HCT116 (cell line): ENCODE measurements at regions not wholly inside any gene's neighbourhood (a gene's known extent, or its start where the extent isn't known, plus 50 kb on each side); places are given as distances from the start of the nearest gene placed in this dataset.

Experiments used
- ATAC-seq: fragments of 200-7000 bp; cut with Tn5 transposase; 2 replicates; pipeline ENCODE4 v1.9.1; 2020; ENCODE audit warnings: mild to moderate bottlenecking, moderate library complexity
- BruUV-seq: library from RNA; stranded (reverse); fragments of 400-500 nt; replicated peaks from 2 replicates; lab custom pipeline; 2021; lab: Mats Ljungman, UMichigan
- CTCF ChIA-PET: fragments of 300-600 bp; sonication (Branson Sonifier 250); formaldehyde crosslinking; loops from one replicate; lab custom pipeline; 2021; ENCODE audit warnings: antibody characterized with exemption; lab: Charles Lee
- POLR2A ChIA-PET: fragments of 300-600, 350-600 bp; sonication (Branson Sonifier 250); formaldehyde crosslinking; loops from one replicate; lab custom pipeline; 2021; ENCODE audit warnings: antibody characterized with exemption; lab: Charles Lee
- RAD21 ChIA-PET, 2 experiments: fragments of 300-600 bp; sonication (Branson Sonifier 250); formaldehyde crosslinking; loops; one replicate each; lab custom pipeline; 2023; ENCODE audit warnings: low total read pairs in 2 of 2; ENCODE audit not compliant: uncharacterized antibody in 2 of 2, unreplicated experiment in 2 of 2, low non-redundant PET in 1 of 2; lab: Charles Lee
- DNase-seq: peaks from one replicate; pipeline ENCODE4 v3.0.0-alpha.2; 2010; ENCODE audit warnings: low read depth, low spot score
- H2AFZ ChIP-seq: fragments of 200-600 bp; shearing (Covaris generic), sonication (generic); 2 replicates; pipeline ENCODE4 v1.6.1; 2017; ENCODE audit warnings: low read depth, mixed run types, mixed read lengths, antibody characterized with exemption, low read length; ENCODE audit not compliant: poor library complexity, severe bottlenecking
- H3K27ac ChIP-seq: 2 replicates; pipeline ENCODE4 v1.5.1; 2012; ENCODE audit warnings: low read depth, low read length
- H3K27me3 ChIP-seq: fragments of 200-600 bp; sonication (generic); 2 replicates; pipeline ENCODE4 v1.6.1; 2016; ENCODE audit warnings: mixed run types, low read length, mixed read lengths; ENCODE audit not compliant: insufficient read depth
- H3K36me3 ChIP-seq, 2 experiments: fragments of 200-500 bp in 1 of 2; fragments of 200-600 bp in 1 of 2; sonication (Bioruptor generic) in 1 of 2; sonication (generic) in 1 of 2; 2 replicates each; pipeline versions ENCODE4 v1.5.1 to v1.6.1; 2014 to 2016; ENCODE audit warnings: low read length in 2 of 2, inconsistent platforms in 1 of 2, mixed read lengths in 1 of 2, mixed run types in 1 of 2; ENCODE audit not compliant: insufficient read depth in 2 of 2, control insufficient read depth in 1 of 2
- H3K4me1 ChIP-seq, 2 experiments: fragments of 200-600 bp in 1 of 2; sonication (generic) in 1 of 2; 2 replicates each; pipeline versions ENCODE4 v1.5.1 to v1.6.1; 2012 to 2017; ENCODE audit warnings: low read length in 2 of 2, inconsistent platforms in 1 of 2, mild to moderate bottlenecking in 1 of 2, mixed read lengths in 1 of 2, mixed run types in 1 of 2, moderate library complexity in 1 of 2; ENCODE audit not compliant: insufficient read depth in 2 of 2, control insufficient read depth in 1 of 2
- H3K4me2 ChIP-seq: fragments of 200-600 bp; sonication (generic); 2 replicates; pipeline ENCODE4 v1.6.1; 2017; ENCODE audit warnings: mixed run types, low read length, mixed read lengths
- H3K4me3 ChIP-seq, 2 experiments: fragments of 200-600 bp in 1 of 2; sonication (generic) in 1 of 2; replicated peaks in 1 of 2; 2 replicates each; pipeline ENCODE4 v1.5.1; 2011 to 2016; ENCODE audit warnings: low read length in 2 of 2, control low read depth in 1 of 2, low read depth in 1 of 2, mild to moderate bottlenecking in 1 of 2, mixed read lengths in 1 of 2, mixed run types in 1 of 2
- H3K79me2 ChIP-seq: fragments of 200-600 bp; sonication (generic); 2 replicates; pipeline ENCODE4 v1.6.1; 2017; ENCODE audit warnings: mild to moderate bottlenecking, mixed run types, low read length, moderate library complexity, mixed read lengths; ENCODE audit not compliant: insufficient read depth
- H3K9ac ChIP-seq: fragments of 200-600 bp; sonication (generic); 2 replicates; pipeline ENCODE4 v1.6.1; 2016; ENCODE audit warnings: low read length, mixed read lengths
- H3K9me2 ChIP-seq: fragments of 200-600 bp; sonication (generic), shearing (Covaris generic); 2 replicates; pipeline ENCODE4 v1.6.1; 2017; ENCODE audit warnings: mixed run types, mild to moderate bottlenecking, moderate library complexity; ENCODE audit not compliant: insufficient read depth
- H3K9me3 ChIP-seq, 2 experiments: fragments of 200-500 bp in 1 of 2; fragments of 200-600 bp in 1 of 2; sonication (Bioruptor generic) in 1 of 2; sonication (generic) in 1 of 2; 2 replicates each; pipeline ENCODE4 v1.6.1; 2014 to 2017; ENCODE audit warnings: low read length in 2 of 2, mixed read lengths in 2 of 2, inconsistent platforms in 1 of 2, low read depth in 1 of 2, mild to moderate bottlenecking in 1 of 2, mixed run types in 1 of 2, moderate library complexity in 1 of 2; ENCODE audit not compliant: control insufficient read depth in 1 of 2, insufficient read depth in 1 of 2
- H4K20me1 ChIP-seq: fragments of 200-600 bp; sonication (generic), shearing (Covaris generic); 2 replicates; pipeline ENCODE4 v1.6.1; 2017; ENCODE audit warnings: mixed run types, mild to moderate bottlenecking, moderate library complexity; ENCODE audit not compliant: insufficient read depth
- CBX3 ChIP-seq: IDR thresholded peaks from 2 replicates; pipeline ENCODE4 v1.6.1; 2012; ENCODE audit warnings: low read depth
- ELF1 ChIP-seq: IDR thresholded peaks from 2 replicates; pipeline ENCODE4 v1.6.1; 2012; ENCODE audit warnings: low read depth, borderline replicate concordance
- JUND ChIP-seq: IDR thresholded peaks from 2 replicates; pipeline ENCODE4 v1.6.1; 2012
- POLR2AphosphoS5 ChIP-seq: IDR thresholded peaks from 2 replicates; pipeline ENCODE4 v1.6.1; 2011; ENCODE audit warnings: mild to moderate bottlenecking, low read depth, low read length, moderate library complexity
- SP1 ChIP-seq: IDR thresholded peaks from 2 replicates; pipeline ENCODE4 v1.6.1; 2012; ENCODE audit warnings: low read depth
- TCF7L2 ChIP-seq: IDR thresholded peaks from 2 replicates; pipeline ENCODE4 v1.7.0; 2011; ENCODE audit warnings: borderline replicate concordance, inconsistent platforms; ENCODE audit not compliant: insufficient read depth, insufficient read length; ENCODE audit errors: extremely low read depth
- YY1 ChIP-seq: IDR thresholded peaks from 2 replicates; pipeline ENCODE4 v1.6.1; 2011; ENCODE audit warnings: low read length, low read depth, moderate library complexity, mild to moderate bottlenecking; ENCODE audit not compliant: insufficient replicate concordance; ENCODE audit errors: extremely low read depth
- ZFX ChIP-seq: fragments of 450-650 bp; IDR thresholded peaks from 2 replicates; pipeline ENCODE4 v1.6.1; 2017
- intact Hi-C: fragments of 100-400 bp; cut with micrococcal nuclease; formaldehyde crosslinking; loops from 2 replicates; pipeline ENCODE4 v1.10.0; 2022
- TF ChIP-seq, protein P1 (sequence below): IDR thresholded peaks from 2 replicates; pipeline ENCODE4 v1.6.1; 2012; ENCODE audit warnings: low read depth
- TF ChIP-seq, protein P2 (sequence below): IDR thresholded peaks from 2 replicates; pipeline ENCODE4 v1.6.1; 2012
- TF ChIP-seq, protein P3 (sequence below): IDR thresholded peaks from 2 replicates; pipeline ENCODE4 v1.6.1; 2011; ENCODE audit warnings: mild to moderate bottlenecking, low read length, moderate library complexity; ENCODE audit not compliant: insufficient replicate concordance; ENCODE audit errors: extremely low read depth

DNA sequence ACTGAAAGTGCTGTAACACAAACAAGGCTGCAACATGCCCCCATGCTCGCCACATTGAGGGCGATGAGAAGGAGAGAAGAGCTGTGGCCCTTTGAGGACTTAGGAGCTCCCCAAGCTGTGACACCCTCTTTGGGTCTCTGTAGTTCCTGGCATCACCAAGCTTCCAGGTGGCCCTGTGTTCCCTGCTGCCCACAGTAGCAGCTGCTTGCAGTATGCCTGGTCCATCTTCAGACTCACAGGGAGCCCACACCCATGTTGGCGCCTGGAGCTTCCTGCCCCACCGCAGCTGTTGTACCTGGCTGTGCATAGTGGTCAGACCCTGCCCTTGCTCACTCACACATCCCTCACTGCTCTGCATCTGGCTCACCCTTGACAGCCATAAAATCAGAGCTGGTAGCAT, 401.2 kb upstream of the NRG3 start (continued):
- TF ChIP-seq, protein P1, sequence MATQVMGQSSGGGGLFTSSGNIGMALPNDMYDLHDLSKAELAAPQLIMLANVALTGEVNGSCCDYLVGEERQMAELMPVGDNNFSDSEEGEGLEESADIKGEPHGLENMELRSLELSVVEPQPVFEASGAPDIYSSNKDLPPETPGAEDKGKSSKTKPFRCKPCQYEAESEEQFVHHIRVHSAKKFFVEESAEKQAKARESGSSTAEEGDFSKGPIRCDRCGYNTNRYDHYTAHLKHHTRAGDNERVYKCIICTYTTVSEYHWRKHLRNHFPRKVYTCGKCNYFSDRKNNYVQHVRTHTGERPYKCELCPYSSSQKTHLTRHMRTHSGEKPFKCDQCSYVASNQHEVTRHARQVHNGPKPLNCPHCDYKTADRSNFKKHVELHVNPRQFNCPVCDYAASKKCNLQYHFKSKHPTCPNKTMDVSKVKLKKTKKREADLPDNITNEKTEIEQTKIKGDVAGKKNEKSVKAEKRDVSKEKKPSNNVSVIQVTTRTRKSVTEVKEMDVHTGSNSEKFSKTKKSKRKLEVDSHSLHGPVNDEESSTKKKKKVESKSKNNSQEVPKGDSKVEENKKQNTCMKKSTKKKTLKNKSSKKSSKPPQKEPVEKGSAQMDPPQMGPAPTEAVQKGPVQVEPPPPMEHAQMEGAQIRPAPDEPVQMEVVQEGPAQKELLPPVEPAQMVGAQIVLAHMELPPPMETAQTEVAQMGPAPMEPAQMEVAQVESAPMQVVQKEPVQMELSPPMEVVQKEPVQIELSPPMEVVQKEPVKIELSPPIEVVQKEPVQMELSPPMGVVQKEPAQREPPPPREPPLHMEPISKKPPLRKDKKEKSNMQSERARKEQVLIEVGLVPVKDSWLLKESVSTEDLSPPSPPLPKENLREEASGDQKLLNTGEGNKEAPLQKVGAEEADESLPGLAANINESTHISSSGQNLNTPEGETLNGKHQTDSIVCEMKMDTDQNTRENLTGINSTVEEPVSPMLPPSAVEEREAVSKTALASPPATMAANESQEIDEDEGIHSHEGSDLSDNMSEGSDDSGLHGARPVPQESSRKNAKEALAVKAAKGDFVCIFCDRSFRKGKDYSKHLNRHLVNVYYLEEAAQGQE, result no peak

DNA sequence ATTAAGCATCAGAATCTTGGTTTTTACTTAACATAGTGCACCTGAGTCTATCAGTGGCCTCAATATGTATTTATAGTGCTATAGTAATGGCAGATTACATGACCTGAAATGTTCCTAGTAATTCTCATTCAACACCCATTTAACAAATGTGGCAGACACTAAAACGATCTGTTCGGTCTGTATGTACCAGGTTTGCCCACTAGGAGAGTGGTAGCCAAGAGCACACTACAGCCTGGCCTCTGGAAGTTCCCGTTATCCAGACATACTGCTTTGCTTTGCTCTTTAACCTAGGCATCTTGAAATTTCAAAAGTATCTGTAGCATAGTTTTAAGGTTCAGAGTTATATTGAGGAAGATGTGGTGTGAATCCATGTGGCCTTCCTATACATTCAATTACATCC, 395.7 kb upstream of the NRG3 start:
- no peak overlapping the region for H3K27ac ChIP-seq
- RAD21 ChIA-PET, result no interaction called here
- CTCF ChIA-PET, result no interaction called here
- BruUV-seq, result no TSS peak
- no peaks in the 10 kb centered on the region for H3K79me2 ChIP-seq
- no peak for TF ChIP-seq TCF7L2
- no peak for TF ChIP-seq POLR2AphosphoS5
- no peak for TF ChIP-seq SP1
- TF ChIP-seq, protein P2, sequence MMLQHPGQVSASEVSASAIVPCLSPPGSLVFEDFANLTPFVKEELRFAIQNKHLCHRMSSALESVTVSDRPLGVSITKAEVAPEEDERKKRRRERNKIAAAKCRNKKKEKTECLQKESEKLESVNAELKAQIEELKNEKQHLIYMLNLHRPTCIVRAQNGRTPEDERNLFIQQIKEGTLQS, result no peak
- TF ChIP-seq YY1, result no peak
- TF ChIP-seq, protein P1, result no peak
- TF ChIP-seq, protein P3, sequence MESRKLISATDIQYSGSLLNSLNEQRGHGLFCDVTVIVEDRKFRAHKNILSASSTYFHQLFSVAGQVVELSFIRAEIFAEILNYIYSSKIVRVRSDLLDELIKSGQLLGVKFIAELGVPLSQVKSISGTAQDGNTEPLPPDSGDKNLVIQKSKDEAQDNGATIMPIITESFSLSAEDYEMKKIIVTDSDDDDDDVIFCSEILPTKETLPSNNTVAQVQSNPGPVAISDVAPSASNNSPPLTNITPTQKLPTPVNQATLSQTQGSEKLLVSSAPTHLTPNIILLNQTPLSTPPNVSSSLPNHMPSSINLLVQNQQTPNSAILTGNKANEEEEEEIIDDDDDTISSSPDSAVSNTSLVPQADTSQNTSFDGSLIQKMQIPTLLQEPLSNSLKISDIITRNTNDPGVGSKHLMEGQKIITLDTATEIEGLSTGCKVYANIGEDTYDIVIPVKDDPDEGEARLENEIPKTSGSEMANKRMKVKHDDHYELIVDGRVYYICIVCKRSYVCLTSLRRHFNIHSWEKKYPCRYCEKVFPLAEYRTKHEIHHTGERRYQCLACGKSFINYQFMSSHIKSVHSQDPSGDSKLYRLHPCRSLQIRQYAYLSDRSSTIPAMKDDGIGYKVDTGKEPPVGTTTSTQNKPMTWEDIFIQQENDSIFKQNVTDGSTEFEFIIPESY, result no peak
- TF ChIP-seq CBX3, result no peak
- TF ChIP-seq ELF1, result no peak
- no peak for TF ChIP-seq JUND
- no peak for TF ChIP-seq ZFX
- H3K36me3 ChIP-seq, result no peaks in the 10 kb centered on the region
- no peaks in the 10 kb centered on the region for H3K9me2 ChIP-seq
- no peak for DNase-seq
- no peak for ATAC-seq
- peaks cover 0 to 8% of the 10 kb centered on the region in 2 experiments; a peak in 2 of 4 replicates for H3K9me3 ChIP-seq
- no peaks in the 10 kb centered on the region for H3K27me3 ChIP-seq
- H4K20me1 ChIP-seq, result no peaks in the 10 kb centered on the region
- H3K9ac ChIP-seq, result no peak overlapping the region
- no peak overlapping the region for H3K4me2 ChIP-seq
- H3K4me3 ChIP-seq, result no peak overlapping the region
- POLR2A ChIA-PET, result no interaction called here
- no peaks in the 10 kb centered on the region for H3K4me1 ChIP-seq
- intact Hi-C loops, result no loop called here
- no peak overlapping the region for H2AFZ ChIP-seq
